IMR-90 (cell line): ENCODE measurements at regions not wholly inside any gene's neighbourhood (a gene's known extent, or its start where the extent isn't known, plus 50 kb on each side); places are given as distances from the start of the nearest gene placed in this dataset.

Source experiments
- ATAC-seq: fragments of 200-7000 bp; cut with Tn5 transposase; 2 replicates; pipeline ENCODE4 v1.9.1; 2020; ENCODE audit warnings: low read depth, mild to moderate bottlenecking, moderate library complexity
- BruUV-seq: library from RNA; stranded (reverse); fragments of 400-500 nt; replicated peaks from 2 replicates; lab custom pipeline; 2021; lab: Mats Ljungman, UMichigan
- CTCF ChIA-PET: fragments of 300-600 bp; formaldehyde crosslinking; extraction: SDS; loops from one replicate; lab custom pipeline; 2021; ENCODE audit warnings: antibody characterized with exemption; lab: Yijun Ruan, JAX
- POLR2A ChIA-PET: fragments of 300-600 bp; sonication (Branson Sonifier 250); formaldehyde crosslinking; loops from one replicate; lab custom pipeline; 2022; ENCODE audit warnings: antibody characterized with exemption; ENCODE audit not compliant: unreplicated experiment; lab: Charles Lee
- DNase-seq: peaks from one replicate; pipeline ENCODE4 v3.0.0; 2013
- H2AFZ ChIP-seq: replicated peaks from 2 replicates; pipeline ENCODE3; 2013; ENCODE audit warnings: low read length, mild to moderate bottlenecking; ENCODE audit not compliant: poor library complexity
- H2AK5ac ChIP-seq: 2 replicates; pipeline ENCODE4 v1.6.1; 2013; ENCODE audit warnings: low read depth, low read length, inconsistent platforms
- H2AK9ac ChIP-seq: replicated peaks from 2 replicates; pipeline ENCODE3; 2013; ENCODE audit warnings: mild to moderate bottlenecking, low read depth, low read length, moderate library complexity; ENCODE audit not compliant: poor library complexity
- H2BK120ac ChIP-seq: 2 replicates; pipeline ENCODE4 v1.6.1; 2013; ENCODE audit warnings: low read depth, low read length, inconsistent platforms
- H2BK15ac ChIP-seq: 3 replicates; pipeline ENCODE4 v1.6.1; 2013; ENCODE audit warnings: low read depth, low read length, inconsistent platforms
- H2BK20ac ChIP-seq: 2 replicates; pipeline ENCODE4 v1.6.1; 2013; ENCODE audit warnings: low read depth, mild to moderate bottlenecking, inconsistent platforms, low read length, moderate library complexity
- H2BK5ac ChIP-seq: 2 replicates; pipeline ENCODE4 v1.6.1; 2013; ENCODE audit warnings: mild to moderate bottlenecking, low read depth, low read length, inconsistent platforms; ENCODE audit not compliant: poor library complexity, severe bottlenecking
- H3K14ac ChIP-seq: replicated peaks from 2 replicates; pipeline ENCODE4 v1.6.1; 2013; ENCODE audit warnings: low read depth, low read length, inconsistent platforms
- H3K18ac ChIP-seq: 2 replicates; pipeline ENCODE4 v1.6.1; 2013; ENCODE audit warnings: low read depth, low read length, control low read depth
- H3K23ac ChIP-seq: 2 replicates; pipeline ENCODE4 v1.6.1; 2013; ENCODE audit warnings: low read depth, low read length, inconsistent platforms
- H3K27ac ChIP-seq: 2 replicates; pipeline ENCODE4 v1.5.1; 2013; ENCODE audit warnings: mild to moderate bottlenecking, control low read depth, low read length; ENCODE audit not compliant: insufficient read depth
- H3K27me3 ChIP-seq: 2 replicates; pipeline ENCODE4 v1.6.1; 2013; ENCODE audit warnings: low read length; ENCODE audit not compliant: control insufficient read depth, insufficient read depth
- H3K36me3 ChIP-seq: 2 replicates; pipeline ENCODE4 v1.6.1; 2013; ENCODE audit warnings: low read length, mixed read lengths; ENCODE audit not compliant: control insufficient read depth, insufficient read depth
- H3K4ac ChIP-seq: 2 replicates; pipeline ENCODE4 v1.6.1; 2013; ENCODE audit warnings: low read depth, low read length, inconsistent platforms
- H3K4me1 ChIP-seq: 2 replicates; pipeline ENCODE4 v1.6.1; 2013; ENCODE audit warnings: low read length, mixed read lengths; ENCODE audit not compliant: control insufficient read depth, insufficient read depth
- H3K4me2 ChIP-seq: 2 replicates; pipeline ENCODE4 v1.6.1; 2013; ENCODE audit warnings: low read depth, mild to moderate bottlenecking, control low read depth, low read length, moderate library complexity
- H3K4me3 ChIP-seq: 2 replicates; pipeline ENCODE4 v1.5.1; 2013; ENCODE audit warnings: low read depth, mild to moderate bottlenecking, control low read depth, low read length, moderate library complexity; ENCODE audit not compliant: insufficient read depth
- H3K56ac ChIP-seq: 2 replicates; pipeline ENCODE4 v1.6.1; 2013; ENCODE audit warnings: low read length, inconsistent platforms; ENCODE audit not compliant: insufficient read depth; ENCODE audit errors: extremely low read depth
- H3K79me1 ChIP-seq, 2 experiments: 2 replicates each; pipeline ENCODE4 v1.6.1; 2013; ENCODE audit warnings: low read length in 2 of 2, inconsistent platforms in 1 of 2, low read depth in 1 of 2
- H3K9ac ChIP-seq: 2 replicates; pipeline ENCODE4 v1.6.1; 2013; ENCODE audit warnings: low read depth, low read length, control low read depth
- H3K9me1 ChIP-seq: 2 replicates; pipeline ENCODE4 v1.6.1; 2013; ENCODE audit warnings: low read length, inconsistent platforms; ENCODE audit not compliant: insufficient read depth
- H3K9me3 ChIP-seq: 2 replicates; pipeline ENCODE4 v1.6.1; 2013; ENCODE audit warnings: low read length; ENCODE audit not compliant: control insufficient read depth, insufficient read depth
- H4K20me1 ChIP-seq: 2 replicates; pipeline ENCODE4 v1.6.1; 2013; ENCODE audit warnings: low read length, inconsistent platforms; ENCODE audit not compliant: insufficient read depth
- H4K5ac ChIP-seq: 2 replicates; pipeline ENCODE4 v1.6.1; 2013; ENCODE audit warnings: mild to moderate bottlenecking, low read depth, low read length, control low read depth
- H4K8ac ChIP-seq, 2 experiments: 2 replicates each; pipeline ENCODE4 v1.6.1; 2013; ENCODE audit warnings: low read depth in 2 of 2, low read length in 2 of 2, control low read depth in 1 of 2, inconsistent platforms in 1 of 2
- H4K91ac ChIP-seq: 2 replicates; pipeline ENCODE4 v1.6.1; 2013; ENCODE audit warnings: low read depth, low read length, inconsistent platforms; ENCODE audit not compliant: insufficient read depth
- BHLHE40 ChIP-seq: fragments of 150-350 bp; IDR thresholded peaks from 2 replicates; pipeline ENCODE4 v1.6.1; 2016; ENCODE audit warnings: mild to moderate bottlenecking, low read depth, low read length
- MXI1 ChIP-seq: IDR thresholded peaks from 2 replicates; pipeline ENCODE4 v1.6.1; 2012; ENCODE audit warnings: low read depth, mild to moderate bottlenecking, low read length, moderate library complexity, borderline replicate concordance
- NFE2L2 ChIP-seq: fragments of 150-350 bp; IDR thresholded peaks from 2 replicates; pipeline ENCODE4 v1.6.1; 2016; ENCODE audit warnings: low read depth, mild to moderate bottlenecking, low read length
- POLR2A ChIP-seq: IDR thresholded peaks from 2 replicates; pipeline ENCODE4 v1.6.1; 2012; ENCODE audit warnings: mild to moderate bottlenecking, low read depth, low read length
- RAD21 ChIP-seq: IDR thresholded peaks from 2 replicates; pipeline ENCODE4 v1.6.1; 2012; ENCODE audit warnings: low read length, improper control_type of control experiment
- dilution Hi-C: fragments of 300-500 bp; cut with HindIII; formaldehyde crosslinking; loops from one replicate; pipeline ENCODE4 v1.14.3; 2018; ENCODE audit warnings: low sequenced_read_pairs; ENCODE audit not compliant: unreplicated experiment
- in situ Hi-C: fragments of 300-500 bp; cut with MboI; formaldehyde crosslinking; loops from 3 replicates; pipeline ENCODE4 v1.14.3; 2019; ENCODE audit warnings: low sequenced_read_pairs, inconsistent platforms, mixed read lengths
- intact Hi-C: fragments of 100-400 bp; cut with micrococcal nuclease; formaldehyde crosslinking; loops from 2 replicates; pipeline ENCODE4 v1.10.0; 2022
- TF ChIP-seq, protein P1 (sequence below): conservative IDR thresholded peaks from 2 replicates; pipeline ENCODE4 v1.5.1; 2012; ENCODE audit warnings: mild to moderate bottlenecking, low read depth, low read length, improper control_type of control experiment
- TF ChIP-seq, protein P2 (sequence below): fragments of 150-350 bp; IDR thresholded peaks from 2 replicates; pipeline ENCODE4 v1.6.1; 2016; ENCODE audit warnings: low read depth, mild to moderate bottlenecking, low read length, moderate library complexity, borderline replicate concordance

DNA sequence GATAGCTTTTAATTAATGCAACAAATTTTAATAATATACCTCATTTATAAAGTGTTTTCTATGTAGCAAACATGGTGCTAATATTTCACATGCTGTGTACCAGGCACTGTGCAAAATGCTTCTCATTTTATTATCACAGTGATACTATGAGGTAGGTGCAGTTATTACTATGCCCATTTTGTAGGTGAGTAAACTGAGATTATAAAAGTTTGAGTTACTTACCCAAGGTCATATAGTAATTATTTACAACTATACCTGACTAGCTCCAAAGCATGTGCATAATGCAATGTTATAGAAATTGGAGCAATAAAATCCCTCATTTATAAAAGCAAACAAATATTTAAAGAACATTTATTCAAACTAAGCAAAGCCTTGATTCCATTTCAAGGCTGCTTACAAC is 54.5 kb upstream of the DCBLD2 start:
- H3K4ac ChIP-seq: no peak overlapping the region
- H3K9me1 ChIP-seq: no peaks in the 10 kb centered on the region
- no peak for TF ChIP-seq NFE2L2
- no peak for TF ChIP-seq RAD21
- TF ChIP-seq MXI1: no peak
- TF ChIP-seq, protein P1, sequence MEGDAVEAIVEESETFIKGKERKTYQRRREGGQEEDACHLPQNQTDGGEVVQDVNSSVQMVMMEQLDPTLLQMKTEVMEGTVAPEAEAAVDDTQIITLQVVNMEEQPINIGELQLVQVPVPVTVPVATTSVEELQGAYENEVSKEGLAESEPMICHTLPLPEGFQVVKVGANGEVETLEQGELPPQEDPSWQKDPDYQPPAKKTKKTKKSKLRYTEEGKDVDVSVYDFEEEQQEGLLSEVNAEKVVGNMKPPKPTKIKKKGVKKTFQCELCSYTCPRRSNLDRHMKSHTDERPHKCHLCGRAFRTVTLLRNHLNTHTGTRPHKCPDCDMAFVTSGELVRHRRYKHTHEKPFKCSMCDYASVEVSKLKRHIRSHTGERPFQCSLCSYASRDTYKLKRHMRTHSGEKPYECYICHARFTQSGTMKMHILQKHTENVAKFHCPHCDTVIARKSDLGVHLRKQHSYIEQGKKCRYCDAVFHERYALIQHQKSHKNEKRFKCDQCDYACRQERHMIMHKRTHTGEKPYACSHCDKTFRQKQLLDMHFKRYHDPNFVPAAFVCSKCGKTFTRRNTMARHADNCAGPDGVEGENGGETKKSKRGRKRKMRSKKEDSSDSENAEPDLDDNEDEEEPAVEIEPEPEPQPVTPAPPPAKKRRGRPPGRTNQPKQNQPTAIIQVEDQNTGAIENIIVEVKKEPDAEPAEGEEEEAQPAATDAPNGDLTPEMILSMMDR: no peak
- TF ChIP-seq, protein P2, sequence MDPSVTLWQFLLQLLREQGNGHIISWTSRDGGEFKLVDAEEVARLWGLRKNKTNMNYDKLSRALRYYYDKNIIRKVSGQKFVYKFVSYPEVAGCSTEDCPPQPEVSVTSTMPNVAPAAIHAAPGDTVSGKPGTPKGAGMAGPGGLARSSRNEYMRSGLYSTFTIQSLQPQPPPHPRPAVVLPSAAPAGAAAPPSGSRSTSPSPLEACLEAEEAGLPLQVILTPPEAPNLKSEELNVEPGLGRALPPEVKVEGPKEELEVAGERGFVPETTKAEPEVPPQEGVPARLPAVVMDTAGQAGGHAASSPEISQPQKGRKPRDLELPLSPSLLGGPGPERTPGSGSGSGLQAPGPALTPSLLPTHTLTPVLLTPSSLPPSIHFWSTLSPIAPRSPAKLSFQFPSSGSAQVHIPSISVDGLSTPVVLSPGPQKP: no peak
- TF ChIP-seq BHLHE40: no peak
- TF ChIP-seq POLR2A: no peak
- no peak overlapping the region for H3K14ac ChIP-seq
- no peaks in the 10 kb centered on the region for H3K9me3 ChIP-seq
- no peak overlapping the region for H2AK5ac ChIP-seq
- H3K4me1 ChIP-seq: peaks cover 9% of the 10 kb centered on the region; the same call in 1 of the 2 replicates
- dilution Hi-C loops: no loop called here
- no peaks in the 10 kb centered on the region for H4K20me1 ChIP-seq
- H3K23ac ChIP-seq: no peak overlapping the region
- no peak overlapping the region for H2BK120ac ChIP-seq
- ChIA-PET POLR2A (no interaction called here), CTCF (no interaction called here)
- ATAC-seq: no peak
- intact Hi-C loops: loop anchor here (5.0 kb wide), 1 partner anchor 39 kb away; no protein-coding TSS in a partner anchor
- BruUV-seq: no TSS peak
- no peak overlapping the region for H2BK15ac ChIP-seq
- H3K56ac ChIP-seq: no peak overlapping the region
- no peak overlapping the region for H2BK20ac ChIP-seq
- H2BK5ac ChIP-seq: no peak overlapping the region
- no peak overlapping the region for H3K4me3 ChIP-seq
- H4K91ac ChIP-seq: no peak overlapping the region
- H2AK9ac ChIP-seq: no peak overlapping the region
- H3K4me2 ChIP-seq: no peak overlapping the region
- no peak for DNase-seq
- no peak overlapping the region for H4K8ac ChIP-seq
- H3K18ac ChIP-seq: no peak overlapping the region
- no peaks in the 10 kb centered on the region for H3K27me3 ChIP-seq
- H3K36me3 ChIP-seq: no peaks in the 10 kb centered on the region
- H3K27ac ChIP-seq: no peak overlapping the region
- H2AFZ ChIP-seq: no peak overlapping the region
- no peak overlapping the region for H4K5ac ChIP-seq
- in situ Hi-C loops: no loop called here
- no peaks in the 10 kb centered on the region; a peak in 1 of 4 replicates for H3K79me1 ChIP-seq
- H3K9ac ChIP-seq: no peak overlapping the region
